Mucosa of descending colon (tissue), 3 donors: ENCODE measurements at regions not wholly inside any gene's neighbourhood (a gene's known extent, or its start where the extent isn't known, plus 50 kb on each side); places are given as distances from the start of the nearest gene placed in this dataset.
"Not testable (repeated sequence)": the region's sequence is repeated elsewhere in the genome, so short reads cannot be mapped to it uniquely, and the experiment has no call there.

Experiments
- ATAC-seq: fragments of 200-7000 bp; cut with Tn5 transposase; one replicate; pipeline ENCODE4 v1.9.1; 2020; ENCODE audit warnings: mild to moderate bottlenecking, moderate library complexity
- DNase-seq, 3 donors: peaks; one replicate each; pipeline ENCODE4 v3.0.0-alpha.2; 2020
- H3K36me3 ChIP-seq: fragments of 200-600 bp; one replicate; pipeline ENCODE4 v1.8.0; 2021; ENCODE audit warnings: low read depth, mild to moderate bottlenecking
- H3K4me1 ChIP-seq: fragments of 200-600 bp; one replicate; pipeline ENCODE4 v1.8.0; 2021; ENCODE audit warnings: low read depth, mild to moderate bottlenecking
- H3K4me3 ChIP-seq: fragments of 200-600 bp; one replicate; pipeline ENCODE4 v1.8.0; 2021; ENCODE audit warnings: mild to moderate bottlenecking
- H3K9me3 ChIP-seq: fragments of 200-600 bp; one replicate; pipeline ENCODE4 v1.8.0; 2021; ENCODE audit warnings: mild to moderate bottlenecking
- intact Hi-C, 2 donors: fragments of 100-400 bp; cut with DNase I in 1 of 2; cut with micrococcal nuclease in 1 of 2; formaldehyde crosslinking; loops; one replicate each; pipeline versions ENCODE4 v1.11.0 to v1.11.1; 2022; cut with DNase I, micrococcal nuclease
- TF ChIP-seq, protein P1 (sequence below): fragments of 200-600 bp; IDR thresholded peaks from one replicate; pipeline ENCODE4 v1.8.0; 2022; ENCODE audit warnings: antibody characterized with exemption, mild to moderate bottlenecking
- donor health status: DM: no; HTN: no; CAD: no; lungs with moderate emphysema.
- donor health status: DM: no; HTN: no; CAD: no.
- donor health status: DM: no; HTN: yes; CAD: no.

DNA sequence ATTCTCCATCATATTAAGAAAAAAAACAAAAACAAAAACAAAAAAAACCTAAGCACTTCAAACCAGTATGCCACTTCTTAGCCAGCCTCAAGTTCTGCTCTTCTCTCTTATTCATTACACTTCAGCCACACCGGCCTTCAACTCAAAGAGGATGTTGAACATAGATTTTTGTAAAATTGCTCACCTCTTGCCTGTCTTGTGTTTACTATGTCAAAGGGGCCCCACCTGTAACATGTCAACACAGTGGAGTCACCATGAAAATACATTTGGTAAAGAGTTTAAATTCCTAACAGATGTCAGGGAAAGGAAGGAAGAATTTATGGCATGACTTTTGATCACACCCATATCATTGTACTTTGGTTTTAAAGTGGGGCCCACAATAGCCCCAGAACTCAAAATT, 121.1 kb upstream of the GHR start:
- DNase-seq, result no peak
- Histone ChIP-seq H3K36me3 (no peaks in the 10 kb centered on the region), H3K4me3 (no peak overlapping the region), H3K4me1 (no peaks in the 10 kb centered on the region), H3K9me3 (no peaks in the 10 kb centered on the region)
- no peak for ATAC-seq
- TF ChIP-seq, protein P1, sequence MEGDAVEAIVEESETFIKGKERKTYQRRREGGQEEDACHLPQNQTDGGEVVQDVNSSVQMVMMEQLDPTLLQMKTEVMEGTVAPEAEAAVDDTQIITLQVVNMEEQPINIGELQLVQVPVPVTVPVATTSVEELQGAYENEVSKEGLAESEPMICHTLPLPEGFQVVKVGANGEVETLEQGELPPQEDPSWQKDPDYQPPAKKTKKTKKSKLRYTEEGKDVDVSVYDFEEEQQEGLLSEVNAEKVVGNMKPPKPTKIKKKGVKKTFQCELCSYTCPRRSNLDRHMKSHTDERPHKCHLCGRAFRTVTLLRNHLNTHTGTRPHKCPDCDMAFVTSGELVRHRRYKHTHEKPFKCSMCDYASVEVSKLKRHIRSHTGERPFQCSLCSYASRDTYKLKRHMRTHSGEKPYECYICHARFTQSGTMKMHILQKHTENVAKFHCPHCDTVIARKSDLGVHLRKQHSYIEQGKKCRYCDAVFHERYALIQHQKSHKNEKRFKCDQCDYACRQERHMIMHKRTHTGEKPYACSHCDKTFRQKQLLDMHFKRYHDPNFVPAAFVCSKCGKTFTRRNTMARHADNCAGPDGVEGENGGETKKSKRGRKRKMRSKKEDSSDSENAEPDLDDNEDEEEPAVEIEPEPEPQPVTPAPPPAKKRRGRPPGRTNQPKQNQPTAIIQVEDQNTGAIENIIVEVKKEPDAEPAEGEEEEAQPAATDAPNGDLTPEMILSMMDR, result no peak
- intact Hi-C loops, result no loop called here

DNA sequence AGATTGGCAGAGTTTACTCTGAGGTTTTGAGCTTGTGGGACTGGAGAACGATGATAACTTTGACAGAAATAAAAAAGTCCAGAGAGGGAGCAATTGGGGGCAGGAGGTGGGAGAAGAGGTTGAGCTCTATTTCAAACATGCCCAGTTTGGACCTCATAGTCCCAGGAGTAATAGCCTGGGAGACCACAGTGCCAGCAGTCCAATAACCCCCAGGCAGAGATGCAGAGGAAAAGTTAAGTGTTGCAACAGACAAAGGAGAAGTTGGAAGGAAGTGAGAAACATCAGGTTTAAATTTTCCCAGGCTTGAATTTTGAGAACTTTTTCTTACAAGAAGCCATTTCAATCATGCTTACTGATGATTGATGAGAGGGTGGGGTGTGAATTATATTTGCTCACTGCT, 117.0 kb upstream of the GHR start:
- no peak for ATAC-seq

DNA sequence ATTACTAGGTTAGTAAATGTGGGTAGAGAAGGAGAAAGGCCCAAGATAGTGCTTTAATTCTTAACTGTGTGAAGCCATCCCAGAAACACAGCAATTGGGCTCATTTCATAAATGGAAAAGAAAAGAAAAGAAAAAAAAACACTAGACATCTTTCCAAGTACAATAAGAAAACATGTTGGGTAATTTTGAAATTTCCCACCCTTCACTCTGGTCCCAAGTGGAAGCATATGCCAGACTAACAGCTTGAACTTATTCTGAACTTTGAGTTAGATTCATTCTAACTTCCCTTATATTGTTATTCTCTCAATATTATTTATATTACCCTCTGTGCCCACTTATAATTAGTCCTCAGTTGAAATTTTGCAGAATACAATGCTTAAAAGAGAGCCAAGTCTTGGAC, 113.4 kb upstream of the GHR start:
- TF ChIP-seq, protein P1, result no peak
- Histone ChIP-seq H3K9me3 (no peaks in the 10 kb centered on the region), H3K4me3 (no peak overlapping the region), H3K4me1 (no peaks in the 10 kb centered on the region), H3K36me3 (no peaks in the 10 kb centered on the region)
- intact Hi-C loops, result no loop called here
- ATAC-seq (no peak), DNase-seq (no peak)

More for the DNA sequence above, 117.0 kb upstream of the GHR start:
- TF ChIP-seq, protein P1, result no peak
- intact Hi-C loops, result no loop called here
- no peaks in the 10 kb centered on the region for H3K36me3 ChIP-seq
- no peak for DNase-seq
- no peaks in the 10 kb centered on the region for H3K9me3 ChIP-seq
- no peaks in the 10 kb centered on the region for H3K4me1 ChIP-seq
- no peak overlapping the region for H3K4me3 ChIP-seq

DNA sequence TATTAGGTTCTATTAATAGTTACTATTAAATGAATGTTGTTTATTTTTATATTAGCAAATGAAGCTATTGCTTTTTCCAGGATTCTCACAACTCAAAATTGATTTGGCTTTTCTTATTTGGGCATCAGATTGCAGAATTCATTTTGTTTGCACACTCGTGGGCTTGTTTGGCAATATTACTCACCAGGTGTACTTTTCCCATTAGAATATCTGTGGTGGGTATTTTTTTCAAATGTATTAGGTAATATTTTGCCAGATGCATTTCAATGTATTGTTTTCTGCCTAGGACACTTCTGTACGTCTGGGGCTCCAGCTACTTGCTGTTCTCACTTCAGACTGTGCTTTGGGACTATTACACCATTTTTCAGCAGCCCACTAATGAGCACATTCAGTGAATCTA, 108.0 kb upstream of the GHR start:
- no peaks in the 10 kb centered on the region for H3K4me1 ChIP-seq
- peaks cover 17% of the 10 kb centered on the region for H3K9me3 ChIP-seq
- no peak overlapping the region for H3K4me3 ChIP-seq
- intact Hi-C loops, result no loop called here
- ATAC-seq, result no peak
- no peak for DNase-seq
- TF ChIP-seq, protein P1, result no peak
- no peaks in the 10 kb centered on the region for H3K36me3 ChIP-seq

DNA sequence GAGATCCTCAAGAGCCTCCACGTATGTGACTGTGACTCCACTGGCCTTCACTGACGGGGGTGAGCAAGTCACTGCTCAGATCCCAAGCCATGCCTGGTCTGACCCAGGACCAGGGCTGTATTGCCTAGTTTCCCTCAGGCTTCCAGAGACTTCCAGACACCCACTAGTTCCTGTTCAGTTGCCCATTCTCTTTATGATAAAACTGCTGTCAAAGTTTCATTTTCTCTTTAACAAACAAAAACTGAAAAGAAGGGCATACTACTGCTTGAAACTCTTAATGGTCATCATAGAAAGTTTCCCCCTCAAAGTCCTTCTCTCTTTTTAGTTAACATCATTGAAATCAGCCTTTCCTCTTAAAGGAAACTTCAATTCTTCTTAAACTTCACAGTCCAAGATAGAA, 105.7 kb upstream of the GHR start:
- TF ChIP-seq, protein P1, result no peak
- ATAC-seq (no peak), DNase-seq (no peak)
- H3K9me3 ChIP-seq, result peaks cover 19% of the 10 kb centered on the region
- H3K36me3 ChIP-seq, result no peaks in the 10 kb centered on the region
- intact Hi-C loops, result no loop called here
- H3K4me3 ChIP-seq, result no peak overlapping the region
- no peaks in the 10 kb centered on the region for H3K4me1 ChIP-seq

DNA sequence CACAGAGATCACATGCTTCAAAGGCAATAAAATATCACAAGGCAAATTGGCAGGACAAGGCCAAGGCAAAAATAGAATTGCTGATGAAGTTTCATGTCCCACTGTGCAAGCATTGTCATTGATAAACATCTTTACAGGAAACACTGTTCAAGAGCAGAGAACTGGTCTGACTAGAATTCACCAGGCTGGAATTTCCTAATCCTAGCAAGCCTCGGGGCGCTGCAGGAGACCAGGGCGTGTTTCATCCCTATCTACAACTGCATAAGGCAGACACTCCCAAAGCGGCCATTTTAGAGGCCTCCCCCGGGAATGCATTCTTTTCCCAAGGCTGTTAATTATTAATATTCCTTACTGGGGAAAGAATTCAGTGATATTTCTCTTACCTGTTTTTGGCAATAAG, 103.7 kb upstream of the GHR start:
- peaks cover 19% of the 10 kb centered on the region for H3K9me3 ChIP-seq
- H3K4me1 ChIP-seq, H3K36me3 ChIP-seq, DNase-seq, ATAC-seq, intact Hi-C loops, H3K4me3 ChIP-seq: not testable (repeated sequence)
